Kidney (tissue), 13 donors: ENCODE measurements at regions not wholly inside any gene's neighbourhood (a gene's known extent, or its start where the extent isn't known, plus 50 kb on each side); places are given as distances from the start of the nearest gene placed in this dataset.
A peak's percentile ranks its signal among the peaks of the same experiment; 100 is the strongest.

Source experiments
- DNase-seq, 5 donors: peaks; one replicate each; pipeline ENCODE4 v3.0.0-alpha.2; 2013 to 2020
- FAIRE-seq: peaks from 2 replicates; lab custom pipeline; 2012; peaks lifted over from hg19 to GRCh38; lab: Jason Lieb, UNC
- H3K27ac ChIP-seq, 2 donors: one replicate each; pipeline ENCODE4 v1.7.0; 2013; ENCODE audit warnings: low read depth in 2 of 2, low read length in 2 of 2, inconsistent platforms in 1 of 2
- H3K27me3 ChIP-seq: one replicate; pipeline ENCODE4 v1.7.1; 2013; ENCODE audit warnings: low read length, inconsistent platforms; ENCODE audit not compliant: control insufficient read depth, insufficient read depth
- H3K36me3 ChIP-seq, 3 donors: one replicate each; pipeline versions ENCODE4 v1.7.0 to v1.7.1; 2013; ENCODE audit warnings: low read length in 3 of 3, control low read depth in 1 of 3, inconsistent platforms in 1 of 3; ENCODE audit not compliant: insufficient read depth in 3 of 3, control insufficient read depth in 2 of 3
- H3K4me1 ChIP-seq, 3 donors: one replicate each; pipeline versions ENCODE4 v1.7.0 to v1.7.1; 2013; ENCODE audit warnings: low read length in 3 of 3, inconsistent platforms in 1 of 3, low read depth in 1 of 3; ENCODE audit not compliant: control insufficient read depth in 2 of 3, insufficient read depth in 2 of 3
- H3K4me3 ChIP-seq, 3 donors: one replicate each; pipeline versions ENCODE4 v1.7.0 to v1.8.1; 2013; ENCODE audit warnings: low read length in 3 of 3, control low read depth in 1 of 3, inconsistent platforms in 1 of 3
- H3K9ac ChIP-seq, 3 donors: one replicate each; pipeline versions ENCODE4 v1.7.0 to v1.7.1; 2013; ENCODE audit warnings: low read length in 3 of 3, control low read depth in 1 of 3, inconsistent platforms in 1 of 3
- H3K9me3 ChIP-seq, 3 donors: one replicate each; pipeline versions ENCODE4 v1.7.0 to v1.7.1; 2013; ENCODE audit warnings: low read length in 3 of 3, control low read depth in 1 of 3, inconsistent platforms in 1 of 3; ENCODE audit not compliant: control insufficient read depth in 2 of 3, insufficient read depth in 1 of 3
- intact Hi-C: fragments of 100-400 bp; cut with DNase I; formaldehyde crosslinking; loops from one replicate; pipeline ENCODE4 v1.11.1; 2022
- TF ChIP-seq, protein P1 (sequence below): IDR thresholded peaks from 3 replicates; pipeline ENCODE4 v1.5.1; 2012; ENCODE audit warnings: mild to moderate bottlenecking, moderate library complexity, borderline replicate concordance; ENCODE audit not compliant: insufficient read depth; ENCODE audit errors: extremely low read depth
- donor health status: control.
- donor health status: control.
- donor health status: control.
- donor health status: control.
- donor health status: control.
- donor health status: DM: yes; HTN: yes; CAD: no.
- donor health status: Normal renal cell carcinoma (clear cell type).

- DNase-seq (peak in 3 of 5 donors; percentile 6 to 56 (median 23)), FAIRE-seq (no peak)
- no peaks in the 10 kb centered on the region for H3K27me3 ChIP-seq
- intact Hi-C loops: no loop called here
- no peaks in the 10 kb centered on the region for H3K4me1 ChIP-seq
- no peaks in the 10 kb centered on the region for H3K9me3 ChIP-seq
- H3K27ac ChIP-seq: no peak overlapping the region
- H3K9ac ChIP-seq: no peak overlapping the region
- H3K36me3 ChIP-seq: no peaks in the 10 kb centered on the region
- no peak overlapping the region for H3K4me3 ChIP-seq
- TF ChIP-seq, protein P1, sequence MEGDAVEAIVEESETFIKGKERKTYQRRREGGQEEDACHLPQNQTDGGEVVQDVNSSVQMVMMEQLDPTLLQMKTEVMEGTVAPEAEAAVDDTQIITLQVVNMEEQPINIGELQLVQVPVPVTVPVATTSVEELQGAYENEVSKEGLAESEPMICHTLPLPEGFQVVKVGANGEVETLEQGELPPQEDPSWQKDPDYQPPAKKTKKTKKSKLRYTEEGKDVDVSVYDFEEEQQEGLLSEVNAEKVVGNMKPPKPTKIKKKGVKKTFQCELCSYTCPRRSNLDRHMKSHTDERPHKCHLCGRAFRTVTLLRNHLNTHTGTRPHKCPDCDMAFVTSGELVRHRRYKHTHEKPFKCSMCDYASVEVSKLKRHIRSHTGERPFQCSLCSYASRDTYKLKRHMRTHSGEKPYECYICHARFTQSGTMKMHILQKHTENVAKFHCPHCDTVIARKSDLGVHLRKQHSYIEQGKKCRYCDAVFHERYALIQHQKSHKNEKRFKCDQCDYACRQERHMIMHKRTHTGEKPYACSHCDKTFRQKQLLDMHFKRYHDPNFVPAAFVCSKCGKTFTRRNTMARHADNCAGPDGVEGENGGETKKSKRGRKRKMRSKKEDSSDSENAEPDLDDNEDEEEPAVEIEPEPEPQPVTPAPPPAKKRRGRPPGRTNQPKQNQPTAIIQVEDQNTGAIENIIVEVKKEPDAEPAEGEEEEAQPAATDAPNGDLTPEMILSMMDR: no peak
Measured at GRCh38 chr10:42942279-42942950, 134.5 kb upstream of the RET start.

DNA sequence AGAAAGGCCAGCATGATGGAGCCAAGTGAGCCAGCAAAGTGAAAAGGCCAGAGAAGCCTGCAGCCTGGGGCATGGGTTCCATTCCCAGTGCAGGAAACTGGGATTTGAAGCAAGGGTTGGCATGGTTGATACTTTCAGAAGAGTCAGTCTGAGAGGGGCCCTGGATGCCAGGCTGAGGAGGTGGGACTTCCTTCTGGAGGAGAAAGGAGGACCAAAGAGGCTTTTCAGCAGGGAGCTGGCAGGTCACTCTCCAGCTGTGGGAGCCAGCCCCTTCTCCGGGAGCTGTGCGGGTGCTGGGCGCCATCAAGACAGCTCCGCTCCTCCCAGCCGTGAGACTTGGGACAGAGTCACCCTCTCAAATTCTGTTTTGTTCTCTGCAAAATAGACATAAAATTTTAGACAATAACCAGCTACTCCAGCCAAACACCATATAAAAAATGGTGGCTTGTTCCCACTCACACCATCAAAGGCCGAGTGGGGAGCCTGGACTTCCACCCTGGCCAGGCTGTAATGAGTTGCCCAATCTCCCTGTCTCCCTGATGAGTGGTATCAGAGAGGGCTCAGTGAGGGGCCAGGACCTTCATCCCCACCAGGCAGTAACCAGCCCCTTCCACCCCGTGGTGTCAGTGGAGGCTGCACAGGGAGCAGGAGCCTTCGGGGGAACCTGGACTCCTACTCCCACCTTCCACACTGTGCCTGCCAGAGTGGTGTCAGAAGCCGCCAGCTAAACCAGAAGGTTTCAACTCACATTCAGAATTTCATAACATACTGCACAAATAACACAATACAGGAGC is 133.6 kb upstream of the RET start:
- Histone ChIP-seq H3K9me3 (peaks cover 0 to 2% (median 0%) of the 10 kb centered on the region in 3 donors), H3K27me3 (no peaks in the 10 kb centered on the region), H3K36me3 (no peaks in the 10 kb centered on the region), H3K9ac (no peak overlapping the region), H3K27ac (no peak overlapping the region), H3K4me1 (no peaks in the 10 kb centered on the region), H3K4me3 (no peak overlapping the region)
- FAIRE-seq: no peak
- peak in 2 of 5 donors; percentile 33 to 59 for DNase-seq
- TF ChIP-seq, protein P1: no peak
- intact Hi-C loops: no loop called here

DNA sequence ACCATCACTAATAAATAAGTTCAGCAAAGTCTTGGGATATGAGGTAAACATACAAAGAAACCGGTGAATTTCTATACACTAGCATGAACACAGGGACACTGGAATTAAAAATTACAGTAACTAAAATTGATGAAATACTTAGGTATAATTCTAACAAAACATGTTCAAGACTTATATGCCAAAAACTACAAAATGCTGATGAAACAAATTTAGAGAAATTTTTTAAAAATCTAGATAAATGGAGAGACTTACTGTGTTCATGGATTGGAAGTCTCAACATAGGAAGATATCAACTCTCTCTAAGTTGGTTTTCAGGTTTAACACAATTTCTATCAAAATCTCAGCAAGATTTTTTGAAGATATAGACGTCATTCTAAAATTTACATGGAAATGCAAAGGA is 128.8 kb upstream of the RET start:
- FAIRE-seq (peak; percentile 67), DNase-seq (no peak)
- no peak overlapping the region for H3K9ac ChIP-seq
- no peaks in the 10 kb centered on the region for H3K36me3 ChIP-seq
- TF ChIP-seq, protein P1: no peak
- no peak overlapping the region for H3K4me3 ChIP-seq
- peaks cover 0 to 2% (median 0%) of the 10 kb centered on the region in 3 donors for H3K9me3 ChIP-seq
- no peak overlapping the region for H3K27ac ChIP-seq
- H3K27me3 ChIP-seq: no peaks in the 10 kb centered on the region
- peaks cover 0 to 9% (median 0%) of the 10 kb centered on the region in 3 donors for H3K4me1 ChIP-seq
- intact Hi-C loops: no loop called here
